RCC 7860 (cell line): ENCODE measurements at regions not wholly inside any gene's neighbourhood (a gene's known extent, or its start where the extent isn't known, plus 50 kb on each side); places are given as distances from the start of the nearest gene placed in this dataset.

Experiments used
- DNase-seq: peaks from one replicate; pipeline ENCODE4 v3.0.0-alpha.2; 2015; ENCODE audit warnings: low spot score
- FAIRE-seq: peaks from 2 replicates; lab custom pipeline; 2012; peaks lifted over from hg19 to GRCh38; lab: Jason Lieb, UNC

DNA sequence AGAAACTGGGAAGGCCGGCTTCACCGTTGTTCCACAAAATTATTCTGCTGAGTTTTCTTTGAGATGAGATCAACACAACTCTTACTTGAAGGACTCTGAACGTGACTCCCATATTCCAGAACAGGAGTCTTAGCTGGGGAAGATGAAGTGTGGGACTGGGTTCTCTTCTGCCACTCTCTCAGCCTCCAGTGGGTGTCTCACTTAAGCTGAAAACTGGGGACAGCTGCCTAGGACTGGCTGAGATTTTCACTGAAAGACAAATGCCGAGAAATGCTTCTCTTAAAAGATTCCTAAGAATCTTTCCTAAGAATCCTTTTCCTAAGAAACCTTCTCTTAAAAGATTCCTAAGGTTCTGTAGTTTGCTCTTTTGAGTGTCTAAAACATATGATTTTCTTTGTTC is 156.6 kb upstream of the LHCGR start:
- no peak for DNase-seq

GRCh38 chr2:48910961-48911360 is 155.4 kb upstream of the LHCGR start:
- DNase-seq (no peak), FAIRE-seq (no peak)

More for the DNA sequence above, 156.6 kb upstream of the LHCGR start:
- FAIRE-seq = no peak

- DNase-seq (no peak), FAIRE-seq (no peak)
Observed at GRCh38 chr2:48906633-48907032, 151.1 kb upstream of the LHCGR start.

- FAIRE-seq = no peak
Observed at GRCh38 chr2:48905696-48906095, 150.2 kb upstream of the LHCGR start.

GRCh38 chr2:48902521-48902920 is 147.0 kb upstream of the LHCGR start:
- DNase-seq = no peak
- no peak for FAIRE-seq

More at GRCh38 chr2:48905696-48906095, 150.2 kb upstream of the LHCGR start:
- no peak for DNase-seq

GRCh38 chr2:48901416-48901815 is 145.9 kb upstream of the LHCGR start:
- DNase-seq (no peak), FAIRE-seq (no peak)

- FAIRE-seq = no peak
Observed at GRCh38 chr2:48901015-48901343, 145.5 kb upstream of the LHCGR start.

GRCh38 chr2:48900321-48901014 is 144.9 kb upstream of the LHCGR start:
- DNase-seq (no peak), FAIRE-seq (no peak)

More at GRCh38 chr2:48901015-48901343, 145.5 kb upstream of the LHCGR start:
- no peak for DNase-seq

DNA sequence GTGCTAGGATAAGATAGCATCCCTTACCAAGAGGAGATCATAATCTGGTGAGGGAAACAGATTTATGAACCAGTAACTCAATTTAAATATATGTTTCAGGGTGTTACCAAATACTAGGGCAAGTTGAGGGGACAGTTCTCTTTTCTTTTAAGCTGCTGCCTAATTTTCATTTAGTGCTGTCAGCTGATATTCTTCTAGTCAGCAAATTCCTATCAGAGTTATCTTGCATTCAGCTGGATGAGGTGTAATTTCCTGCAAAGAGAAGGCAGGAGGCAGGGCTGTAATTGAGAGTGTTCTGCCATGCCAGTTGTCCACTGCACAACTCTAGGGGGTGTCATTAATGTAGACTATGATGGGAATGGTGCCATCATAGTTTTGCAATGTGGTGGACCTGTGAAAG is 141.3 kb upstream of the LHCGR start:
- no peak for DNase-seq
- no peak for FAIRE-seq

DNA sequence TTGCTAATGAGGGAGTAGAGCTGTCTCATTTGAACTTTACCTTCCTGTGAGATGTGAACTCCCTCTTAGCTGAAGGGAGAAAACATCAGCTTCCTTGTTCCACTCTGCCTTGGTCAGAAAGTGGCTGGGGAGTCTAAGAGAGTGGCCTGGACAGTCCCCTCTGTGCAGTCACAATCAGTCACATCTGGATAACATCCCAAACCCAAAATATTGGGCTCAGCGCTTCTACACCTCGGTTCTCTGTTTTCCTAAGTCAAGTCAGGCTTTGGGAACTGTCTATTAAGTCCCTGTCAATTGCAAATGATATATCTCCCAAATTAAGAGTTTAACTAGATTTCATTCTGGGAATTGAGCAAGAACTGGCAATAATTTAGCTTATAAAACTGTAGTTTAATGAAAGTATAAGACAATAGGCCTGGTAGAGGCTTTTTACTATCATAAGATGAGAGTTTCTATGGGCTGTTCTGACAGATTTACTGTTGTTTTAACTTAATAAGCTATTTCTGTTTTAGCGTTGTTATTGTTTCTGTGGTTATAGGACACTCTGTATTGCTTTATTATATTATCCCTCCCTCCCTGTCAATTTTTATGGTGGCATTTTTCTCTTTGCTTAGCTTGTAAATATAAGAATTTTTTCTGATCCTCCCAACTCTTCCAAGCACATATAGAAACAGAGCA is 135.1 kb upstream of the LHCGR start:
- FAIRE-seq (no peak), DNase-seq (no peak)

GRCh38 chr2:48888066-48888465 is 132.5 kb upstream of the LHCGR start:
- DNase-seq (no peak), FAIRE-seq (no peak)

DNA sequence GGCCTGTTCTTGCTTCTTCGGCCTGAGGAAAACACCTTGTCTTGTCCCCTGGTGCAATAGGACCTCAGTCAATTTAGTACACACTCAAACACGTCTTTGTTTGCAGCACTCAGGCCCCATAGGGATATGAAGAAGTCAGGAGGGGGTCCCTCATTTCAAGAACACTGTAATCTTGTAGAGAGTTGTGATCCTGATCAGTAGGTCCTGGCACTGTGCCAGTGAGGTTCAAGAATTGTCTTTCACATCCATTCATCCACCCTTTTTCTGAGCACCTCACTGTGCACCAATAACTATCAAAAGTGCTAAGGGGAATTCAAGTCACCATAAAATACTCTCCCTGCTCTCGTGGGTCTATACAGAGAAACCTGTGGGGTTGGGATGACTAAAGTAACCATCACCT is 131.4 kb upstream of the LHCGR start:
- DNase-seq = no peak
- FAIRE-seq = no peak

- no peak for DNase-seq
- no peak for FAIRE-seq
Observed at GRCh38 chr2:48885841-48886240, 130.3 kb upstream of the LHCGR start.

DNA sequence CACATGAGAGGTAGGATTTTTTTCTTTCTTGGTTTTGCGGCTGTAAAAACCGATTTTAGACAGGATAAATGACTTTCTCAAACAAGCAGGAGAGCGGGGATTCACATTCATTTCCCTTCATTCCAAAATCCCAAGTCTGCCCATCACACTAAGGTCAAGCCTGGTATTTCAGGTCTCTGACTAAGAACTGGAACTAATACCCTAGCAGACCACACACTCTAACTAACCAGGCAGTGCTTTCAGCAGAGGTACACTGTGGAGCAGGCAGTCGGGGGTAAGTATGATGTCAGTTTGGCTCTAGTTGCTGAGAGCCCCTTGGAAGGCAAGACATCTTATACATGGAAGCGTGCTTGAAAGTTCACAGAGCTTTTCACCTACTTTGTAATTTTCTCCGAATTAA is 128.1 kb upstream of the LHCGR start:
- no peak for DNase-seq
- FAIRE-seq = no peak

DNA sequence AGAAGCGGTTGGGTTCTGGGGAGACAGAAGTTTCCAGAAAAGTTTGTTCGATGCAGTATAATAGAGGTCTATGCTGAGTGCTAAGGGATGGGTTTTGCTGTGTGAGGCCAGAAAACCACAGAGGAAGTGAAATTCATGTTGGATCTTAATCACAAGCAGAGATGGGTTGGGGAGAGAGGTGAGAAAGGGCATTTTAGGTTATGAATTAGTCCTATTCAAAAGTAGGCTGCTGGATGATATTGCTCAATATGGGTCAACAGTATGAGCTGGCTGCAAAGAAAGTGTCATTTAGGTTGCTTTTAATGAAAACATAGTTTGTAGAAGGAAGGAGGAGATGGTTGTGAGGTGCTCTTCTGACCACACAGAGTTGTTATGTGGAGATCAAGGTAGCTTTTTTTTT is 118.8 kb upstream of the LHCGR start:
- DNase-seq (no peak), FAIRE-seq (no peak)

DNA sequence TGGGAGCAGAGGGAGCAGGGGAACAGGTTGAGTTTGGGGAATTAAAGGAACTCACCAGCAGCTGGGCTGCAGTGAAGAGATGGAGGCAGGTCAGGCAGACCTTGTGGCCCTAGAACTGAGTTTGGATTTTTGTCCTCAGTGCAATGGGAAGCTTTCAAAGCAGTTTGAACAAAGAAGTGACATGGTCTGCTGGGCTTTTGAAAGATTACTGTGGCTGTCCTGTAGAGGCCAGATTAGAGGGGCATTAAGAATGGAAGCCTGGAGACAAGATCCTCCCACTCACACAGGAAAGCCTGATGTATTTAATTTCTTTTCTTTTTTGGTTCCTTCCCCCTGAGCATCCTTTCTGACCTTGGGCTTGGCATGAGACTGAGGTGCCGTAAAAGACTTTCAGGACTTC is 118.1 kb upstream of the LHCGR start:
- no peak for FAIRE-seq

GRCh38 chr2:48870942-48871341 is 115.4 kb upstream of the LHCGR start:
- DNase-seq = no peak
- FAIRE-seq = no peak

More for the DNA sequence above, 118.1 kb upstream of the LHCGR start:
- DNase-seq = no peak

- FAIRE-seq (no peak), DNase-seq (no peak)
Observed at GRCh38 chr2:48870503-48870902, 115.0 kb upstream of the LHCGR start.

GRCh38 chr2:48865704-48866103 is 110.2 kb upstream of the LHCGR start:
- FAIRE-seq = no peak
- no peak for DNase-seq

GRCh38 chr2:48860380-48860779 is 104.9 kb upstream of the LHCGR start:
- no peak for DNase-seq
- no peak for FAIRE-seq

GRCh38 chr2:48856657-48857056 is 101.1 kb upstream of the LHCGR start:
- no peak for DNase-seq
- FAIRE-seq = no peak

DNA sequence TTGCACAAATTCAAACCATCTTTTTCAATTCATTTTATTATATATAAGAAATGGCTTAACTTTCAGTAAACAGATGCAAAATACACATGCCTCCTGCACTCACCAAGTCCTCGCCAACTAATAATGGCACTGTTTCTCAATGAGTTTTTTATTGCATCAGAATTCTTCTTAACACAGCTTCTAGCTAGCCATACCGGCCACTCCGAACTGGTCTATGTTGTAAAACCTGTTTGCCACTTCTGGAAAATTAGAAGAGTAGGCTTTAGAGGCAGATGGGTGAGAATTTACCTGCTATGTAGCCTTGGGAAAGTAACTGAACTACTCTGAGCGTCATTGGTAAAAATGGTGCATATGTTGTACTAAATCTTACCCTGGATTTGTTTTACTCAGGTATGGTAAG is 100.6 kb upstream of the LHCGR start:
- DNase-seq (no peak), FAIRE-seq (no peak)

GRCh38 chr2:48855142-48855541 is 99.6 kb upstream of the LHCGR start:
- DNase-seq (no peak), FAIRE-seq (no peak)
